ENCODE measurements at regions not wholly inside any gene's neighbourhood (a gene's known extent, or its start where the extent isn't known, plus 50 kb on each side); places are given as distances from the start of the nearest gene placed in this dataset.

GRCh38 chr1:244322791-244323521 lies 128.8 kb downstream of the ADSS2 start:
- peak overlapping the region; percentile 22 for H3K4me3 ChIP-seq (ENCODE audit: low read length)
- no peak for TF ChIP-seq CTCF (conservative IDR thresholded peaks at IDR 0.05; ENCODE audit: low read depth, low read length)
- DNase-seq (ENCODE audit: low read depth): peak; percentile 96

- no peak for TF ChIP-seq CTCF (conservative IDR thresholded peaks at IDR 0.05; ENCODE audit: low read depth, low read length)
- no peak overlapping the region for H3K4me3 ChIP-seq (ENCODE audit: low read length)
These were observed 127.4 kb downstream of the ADSS2 start for GRCh38 chr1:244324176-244324883.

GRCh38 chr1:244325056-244325758 lies 126.5 kb downstream of the ADSS2 start:
- no peak overlapping the region for H3K4me3 ChIP-seq (ENCODE audit: low read length)
- no peak for TF ChIP-seq CTCF (conservative IDR thresholded peaks at IDR 0.05; ENCODE audit: low read depth, low read length)
- DNase-seq (ENCODE audit: low read depth): peak; percentile 62

More at GRCh38 chr1:244324176-244324883, 127.4 kb downstream of the ADSS2 start:
- no peak for DNase-seq (ENCODE audit: low read depth)

- no peak overlapping the region for H3K4me3 ChIP-seq (ENCODE audit: low read length)
- no peak for TF ChIP-seq CTCF (conservative IDR thresholded peaks at IDR 0.05; ENCODE audit: low read depth, low read length)
- no peak for DNase-seq (ENCODE audit: low read depth)
These were observed 125.0 kb downstream of the ADSS2 start for GRCh38 chr1:244326757-244327156.

- no peak overlapping the region for H3K4me3 ChIP-seq (ENCODE audit: low read length)
- no peak for TF ChIP-seq CTCF (conservative IDR thresholded peaks at IDR 0.05; ENCODE audit: low read depth, low read length)
- DNase-seq (ENCODE audit: low read depth): no peak
These were observed 124.2 kb downstream of the ADSS2 start for GRCh38 chr1:244327533-244327932.

GRCh38 chr1:244328476-244328875 lies 123.2 kb downstream of the ADSS2 start:
- no peak for DNase-seq (ENCODE audit: low read depth)
- no peak overlapping the region for H3K4me3 ChIP-seq (ENCODE audit: low read length)
- TF ChIP-seq CTCF (conservative IDR thresholded peaks at IDR 0.05; ENCODE audit: low read depth, low read length): no peak
